MM.1S (cell line): ENCODE measurements at regions not wholly inside any gene's neighbourhood (a gene's known extent, or its start where the extent isn't known, plus 50 kb on each side); places are given as distances from the start of the nearest gene placed in this dataset.

Experiments
- EZH2 ChIP-seq: fragments of 300-600 bp; sonication (generic); optimal IDR thresholded peaks from 2 replicates; pipeline ENCODE3; 2017; ENCODE audit warnings: low read depth, mild to moderate bottlenecking, antibody characterized with exemption, low read length, mixed read lengths
- EZH2phosphoT487 ChIP-seq: fragments of 300-600 bp; sonication (generic); IDR thresholded peaks from 2 replicates; pipeline ENCODE4 v1.6.1; 2018; ENCODE audit warnings: antibody characterized with exemption, low read length
- TF ChIP-seq, protein P1 (sequence below): fragments of 300-600 bp; sonication (generic); IDR thresholded peaks from 2 replicates; pipeline ENCODE4 v1.5.1; 2016; ENCODE audit warnings: antibody characterized with exemption, low read length, mixed read lengths

DNA sequence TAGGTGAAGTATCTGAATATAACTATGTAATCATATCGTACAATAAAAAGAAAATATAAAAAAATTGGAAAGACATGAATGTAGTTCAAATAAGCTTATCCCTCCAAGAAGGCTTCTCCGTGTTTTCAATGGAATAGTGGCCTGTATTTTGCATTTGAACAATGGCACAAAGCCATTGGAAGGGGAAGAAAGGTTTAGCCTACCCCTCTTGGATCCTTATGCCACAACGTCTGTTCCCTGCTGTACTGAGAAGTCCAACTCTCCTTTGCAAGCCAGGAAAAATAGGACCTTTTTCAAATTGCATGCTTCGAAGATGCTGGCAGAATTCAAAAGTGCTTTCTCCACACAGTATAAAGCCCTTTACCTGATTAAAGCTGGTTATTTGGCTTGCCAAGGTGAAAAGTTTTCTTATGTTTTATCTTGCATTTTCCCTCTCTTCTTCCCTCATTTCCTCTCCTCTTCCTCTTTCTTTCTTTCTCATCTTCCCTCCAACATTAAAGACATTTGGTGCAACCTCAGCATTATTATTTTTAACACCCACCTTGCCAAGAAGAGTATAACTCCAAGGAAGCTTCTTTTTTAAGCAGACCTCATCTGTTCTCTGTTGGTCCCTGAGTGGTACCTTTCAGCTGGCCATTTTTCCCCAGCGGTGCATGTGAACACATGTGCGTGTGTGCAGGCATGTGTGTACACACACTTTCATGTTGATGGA lies 968.6 kb upstream of the RBFOX1 start:
- TF ChIP-seq, protein P1, sequence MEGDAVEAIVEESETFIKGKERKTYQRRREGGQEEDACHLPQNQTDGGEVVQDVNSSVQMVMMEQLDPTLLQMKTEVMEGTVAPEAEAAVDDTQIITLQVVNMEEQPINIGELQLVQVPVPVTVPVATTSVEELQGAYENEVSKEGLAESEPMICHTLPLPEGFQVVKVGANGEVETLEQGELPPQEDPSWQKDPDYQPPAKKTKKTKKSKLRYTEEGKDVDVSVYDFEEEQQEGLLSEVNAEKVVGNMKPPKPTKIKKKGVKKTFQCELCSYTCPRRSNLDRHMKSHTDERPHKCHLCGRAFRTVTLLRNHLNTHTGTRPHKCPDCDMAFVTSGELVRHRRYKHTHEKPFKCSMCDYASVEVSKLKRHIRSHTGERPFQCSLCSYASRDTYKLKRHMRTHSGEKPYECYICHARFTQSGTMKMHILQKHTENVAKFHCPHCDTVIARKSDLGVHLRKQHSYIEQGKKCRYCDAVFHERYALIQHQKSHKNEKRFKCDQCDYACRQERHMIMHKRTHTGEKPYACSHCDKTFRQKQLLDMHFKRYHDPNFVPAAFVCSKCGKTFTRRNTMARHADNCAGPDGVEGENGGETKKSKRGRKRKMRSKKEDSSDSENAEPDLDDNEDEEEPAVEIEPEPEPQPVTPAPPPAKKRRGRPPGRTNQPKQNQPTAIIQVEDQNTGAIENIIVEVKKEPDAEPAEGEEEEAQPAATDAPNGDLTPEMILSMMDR: no peak
- TF ChIP-seq EZH2phosphoT487 (no peak), EZH2 (no peak)
